IMR-90 (cell line): ENCODE measurements at regions not wholly inside any gene's neighbourhood (a gene's known extent, or its start where the extent isn't known, plus 50 kb on each side); places are given as distances from the start of the nearest gene placed in this dataset.
A peak's percentile ranks its signal among the peaks of the same experiment; 100 is the strongest.

Experiments
- ATAC-seq: fragments of 200-7000 bp; cut with Tn5 transposase; 2 replicates; pipeline ENCODE4 v1.9.1; 2020; ENCODE audit warnings: low read depth, mild to moderate bottlenecking, moderate library complexity
- BruUV-seq: library from RNA; stranded (reverse); fragments of 400-500 nt; replicated peaks from 2 replicates; lab custom pipeline; 2021; lab: Mats Ljungman, UMichigan
- CTCF ChIA-PET: fragments of 300-600 bp; formaldehyde crosslinking; extraction: SDS; loops from one replicate; lab custom pipeline; 2021; ENCODE audit warnings: antibody characterized with exemption; lab: Yijun Ruan, JAX
- POLR2A ChIA-PET: fragments of 300-600 bp; sonication (Branson Sonifier 250); formaldehyde crosslinking; loops from one replicate; lab custom pipeline; 2022; ENCODE audit warnings: antibody characterized with exemption; ENCODE audit not compliant: unreplicated experiment; lab: Charles Lee
- DNase-seq: peaks from one replicate; pipeline ENCODE4 v3.0.0; 2013
- H2AFZ ChIP-seq: replicated peaks from 2 replicates; pipeline ENCODE3; 2013; ENCODE audit warnings: low read length, mild to moderate bottlenecking; ENCODE audit not compliant: poor library complexity
- H2AK5ac ChIP-seq: 2 replicates; pipeline ENCODE4 v1.6.1; 2013; ENCODE audit warnings: low read depth, low read length, inconsistent platforms
- H2AK9ac ChIP-seq: replicated peaks from 2 replicates; pipeline ENCODE3; 2013; ENCODE audit warnings: mild to moderate bottlenecking, low read depth, low read length, moderate library complexity; ENCODE audit not compliant: poor library complexity
- H2BK120ac ChIP-seq: 2 replicates; pipeline ENCODE4 v1.6.1; 2013; ENCODE audit warnings: low read depth, low read length, inconsistent platforms
- H2BK15ac ChIP-seq: 3 replicates; pipeline ENCODE4 v1.6.1; 2013; ENCODE audit warnings: low read depth, low read length, inconsistent platforms
- H2BK20ac ChIP-seq: 2 replicates; pipeline ENCODE4 v1.6.1; 2013; ENCODE audit warnings: low read depth, mild to moderate bottlenecking, inconsistent platforms, low read length, moderate library complexity
- H2BK5ac ChIP-seq: 2 replicates; pipeline ENCODE4 v1.6.1; 2013; ENCODE audit warnings: mild to moderate bottlenecking, low read depth, low read length, inconsistent platforms; ENCODE audit not compliant: poor library complexity, severe bottlenecking
- H3K14ac ChIP-seq: replicated peaks from 2 replicates; pipeline ENCODE4 v1.6.1; 2013; ENCODE audit warnings: low read depth, low read length, inconsistent platforms
- H3K18ac ChIP-seq: 2 replicates; pipeline ENCODE4 v1.6.1; 2013; ENCODE audit warnings: low read depth, low read length, control low read depth
- H3K23ac ChIP-seq: 2 replicates; pipeline ENCODE4 v1.6.1; 2013; ENCODE audit warnings: low read depth, low read length, inconsistent platforms
- H3K27ac ChIP-seq: 2 replicates; pipeline ENCODE4 v1.5.1; 2013; ENCODE audit warnings: mild to moderate bottlenecking, control low read depth, low read length; ENCODE audit not compliant: insufficient read depth
- H3K27me3 ChIP-seq: 2 replicates; pipeline ENCODE4 v1.6.1; 2013; ENCODE audit warnings: low read length; ENCODE audit not compliant: control insufficient read depth, insufficient read depth
- H3K36me3 ChIP-seq: 2 replicates; pipeline ENCODE4 v1.6.1; 2013; ENCODE audit warnings: low read length, mixed read lengths; ENCODE audit not compliant: control insufficient read depth, insufficient read depth
- H3K4ac ChIP-seq: 2 replicates; pipeline ENCODE4 v1.6.1; 2013; ENCODE audit warnings: low read depth, low read length, inconsistent platforms
- H3K4me1 ChIP-seq: 2 replicates; pipeline ENCODE4 v1.6.1; 2013; ENCODE audit warnings: low read length, mixed read lengths; ENCODE audit not compliant: control insufficient read depth, insufficient read depth
- H3K4me2 ChIP-seq: 2 replicates; pipeline ENCODE4 v1.6.1; 2013; ENCODE audit warnings: low read depth, mild to moderate bottlenecking, control low read depth, low read length, moderate library complexity
- H3K4me3 ChIP-seq: 2 replicates; pipeline ENCODE4 v1.5.1; 2013; ENCODE audit warnings: low read depth, mild to moderate bottlenecking, control low read depth, low read length, moderate library complexity; ENCODE audit not compliant: insufficient read depth
- H3K56ac ChIP-seq: 2 replicates; pipeline ENCODE4 v1.6.1; 2013; ENCODE audit warnings: low read length, inconsistent platforms; ENCODE audit not compliant: insufficient read depth; ENCODE audit errors: extremely low read depth
- H3K79me1 ChIP-seq, 2 experiments: 2 replicates each; pipeline ENCODE4 v1.6.1; 2013; ENCODE audit warnings: low read length in 2 of 2, inconsistent platforms in 1 of 2, low read depth in 1 of 2
- H3K9ac ChIP-seq: 2 replicates; pipeline ENCODE4 v1.6.1; 2013; ENCODE audit warnings: low read depth, low read length, control low read depth
- H3K9me1 ChIP-seq: 2 replicates; pipeline ENCODE4 v1.6.1; 2013; ENCODE audit warnings: low read length, inconsistent platforms; ENCODE audit not compliant: insufficient read depth
- H3K9me3 ChIP-seq: 2 replicates; pipeline ENCODE4 v1.6.1; 2013; ENCODE audit warnings: low read length; ENCODE audit not compliant: control insufficient read depth, insufficient read depth
- H4K20me1 ChIP-seq: 2 replicates; pipeline ENCODE4 v1.6.1; 2013; ENCODE audit warnings: low read length, inconsistent platforms; ENCODE audit not compliant: insufficient read depth
- H4K5ac ChIP-seq: 2 replicates; pipeline ENCODE4 v1.6.1; 2013; ENCODE audit warnings: mild to moderate bottlenecking, low read depth, low read length, control low read depth
- H4K8ac ChIP-seq, 2 experiments: 2 replicates each; pipeline ENCODE4 v1.6.1; 2013; ENCODE audit warnings: low read depth in 2 of 2, low read length in 2 of 2, control low read depth in 1 of 2, inconsistent platforms in 1 of 2
- H4K91ac ChIP-seq: 2 replicates; pipeline ENCODE4 v1.6.1; 2013; ENCODE audit warnings: low read depth, low read length, inconsistent platforms; ENCODE audit not compliant: insufficient read depth
- CEBPB ChIP-seq: IDR thresholded peaks from 2 replicates; pipeline ENCODE4 v1.6.1; 2012; ENCODE audit warnings: low read depth, low read length, improper control_type of control experiment
- NFE2L2 ChIP-seq: fragments of 150-350 bp; IDR thresholded peaks from 2 replicates; pipeline ENCODE4 v1.6.1; 2016; ENCODE audit warnings: low read depth, mild to moderate bottlenecking, low read length
- WGBS, 2 experiments: methylation state at CpG; one replicate each; pipeline versions ENCODE4 v1.1.5 to v1.1.7; 2013; ENCODE audit warnings: missing lambda C conversion rate in 2 of 2; ENCODE audit not compliant: insufficient read length in 1 of 2; ENCODE audit errors: extremely low coverage in 2 of 2; 5-methylcytosine and 5-hydroxymethylcytosine counted together
- dilution Hi-C: fragments of 300-500 bp; cut with HindIII; formaldehyde crosslinking; loops from one replicate; pipeline ENCODE4 v1.14.3; 2018; ENCODE audit warnings: low sequenced_read_pairs; ENCODE audit not compliant: unreplicated experiment
- in situ Hi-C: fragments of 300-500 bp; cut with MboI; formaldehyde crosslinking; loops from 3 replicates; pipeline ENCODE4 v1.14.3; 2019; ENCODE audit warnings: low sequenced_read_pairs, inconsistent platforms, mixed read lengths
- intact Hi-C: fragments of 100-400 bp; cut with micrococcal nuclease; formaldehyde crosslinking; loops from 2 replicates; pipeline ENCODE4 v1.10.0; 2022

DNA sequence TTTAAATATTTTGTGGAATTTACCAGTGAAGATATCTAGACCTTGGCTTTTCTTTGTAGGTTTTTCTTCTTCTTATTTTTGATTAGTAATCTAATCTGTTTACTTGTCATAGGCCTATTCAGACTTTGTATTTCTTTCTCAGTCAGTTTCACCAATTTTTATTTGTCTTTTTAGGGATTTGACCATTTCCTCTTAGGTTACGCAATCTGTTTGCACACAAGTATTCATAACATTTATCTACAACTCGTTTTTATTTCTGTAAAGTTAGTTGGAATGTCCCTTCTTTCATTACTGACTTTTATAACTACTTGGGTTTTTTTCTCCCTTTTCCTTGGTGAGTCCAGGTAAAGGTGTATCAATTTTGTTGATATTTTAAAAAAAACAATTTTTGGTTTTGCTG lies 545.7 kb downstream of the AACS start:
- CTCF ChIA-PET, result no interaction called here
- Histone ChIP-seq H2AK5ac (no peak overlapping the region), H4K20me1 (no peaks in the 10 kb centered on the region), H4K91ac (no peak overlapping the region), H2AK9ac (no peak overlapping the region), H4K8ac (no peak overlapping the region), H3K27me3 (no peaks in the 10 kb centered on the region), H2BK15ac (no peak overlapping the region), H3K14ac (no peak overlapping the region), H2BK120ac (no peak overlapping the region), H3K27ac (no peak overlapping the region), H2BK20ac (no peak overlapping the region), H2AFZ (no peak overlapping the region), H3K9me1 (no peaks in the 10 kb centered on the region), H3K18ac (no peak overlapping the region), H3K56ac (no peak overlapping the region), H3K4me2 (no peak overlapping the region), H3K79me1 (no peaks in the 10 kb centered on the region), H3K4me3 (no peak overlapping the region), H3K23ac (no peak overlapping the region), H3K4me1 (no peaks in the 10 kb centered on the region), H4K5ac (no peak overlapping the region), H3K9ac (no peak overlapping the region), H2BK5ac (no peak overlapping the region), H3K4ac (no peak overlapping the region), H3K9me3 (peaks cover 8% of the 10 kb centered on the region; the same call in 1 of the 2 replicates), H3K36me3 (no peaks in the 10 kb centered on the region)
- BruUV-seq, result no TSS peak
- intact Hi-C loops, result no loop called here
- dilution Hi-C loops, result no loop called here
- WGBS, 2 experiments, result no CpG with 5 or more reads among the region's 2 CpGs
- ATAC-seq, result no peak
- TF ChIP-seq NFE2L2 (no peak), CEBPB (peak; percentile 77)
- no peak for DNase-seq
- in situ Hi-C loops, result no loop called here
- POLR2A ChIA-PET, result no interaction called here
